NCI-H146 treated with DMSO at 0.1 percent for 48 hours (cell line): ENCODE measurements at regions not wholly inside any gene's neighbourhood (a gene's known extent, or its start where the extent isn't known, plus 50 kb on each side); places are given as distances from the start of the nearest gene placed in this dataset.

ENCODE experiments used
- DNase-seq: peaks from one replicate; lab custom pipeline; 2025; ENCODE audit not compliant: unreplicated experiment; lab: John Stamatoyannopoulos, UW

DNA sequence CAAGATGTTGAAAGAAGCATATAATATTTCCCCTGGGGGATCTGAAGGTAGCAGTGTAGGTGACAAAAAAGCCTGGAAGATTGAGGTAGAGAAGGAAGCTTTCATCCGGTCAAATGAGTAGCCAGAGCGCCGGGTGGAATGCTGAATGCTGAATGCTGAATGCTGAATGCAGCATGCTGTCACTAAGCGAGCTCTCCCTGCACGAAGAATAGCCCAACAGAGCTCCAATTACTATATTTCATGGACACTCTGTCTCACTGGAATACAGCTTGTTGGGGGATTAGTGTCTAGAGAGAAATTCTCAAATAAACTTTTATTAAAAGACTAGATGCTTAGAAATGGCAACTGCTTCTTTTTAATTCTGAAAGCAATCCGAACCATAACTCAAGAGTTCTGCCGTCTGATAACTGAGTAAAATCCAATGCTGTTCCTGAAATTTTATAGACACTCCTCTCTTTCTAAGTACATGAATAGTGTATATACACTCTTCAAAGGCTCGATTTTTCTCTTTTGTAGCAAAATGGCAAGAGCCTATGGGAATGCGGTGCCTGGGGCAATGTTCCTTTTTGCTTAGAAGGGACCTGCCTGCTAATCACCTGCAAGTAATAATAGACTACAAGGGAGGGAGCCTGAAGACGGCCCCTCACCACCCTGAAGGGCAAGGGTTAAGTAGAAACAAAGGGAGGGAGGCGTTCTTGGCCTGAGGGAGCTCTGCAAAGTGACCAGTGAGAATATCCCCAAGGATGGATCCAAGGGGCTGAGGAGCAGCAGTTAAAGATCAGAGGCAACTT, 203.7 kb upstream of the ESRRG start:
- DNase-seq: no peak

DNA sequence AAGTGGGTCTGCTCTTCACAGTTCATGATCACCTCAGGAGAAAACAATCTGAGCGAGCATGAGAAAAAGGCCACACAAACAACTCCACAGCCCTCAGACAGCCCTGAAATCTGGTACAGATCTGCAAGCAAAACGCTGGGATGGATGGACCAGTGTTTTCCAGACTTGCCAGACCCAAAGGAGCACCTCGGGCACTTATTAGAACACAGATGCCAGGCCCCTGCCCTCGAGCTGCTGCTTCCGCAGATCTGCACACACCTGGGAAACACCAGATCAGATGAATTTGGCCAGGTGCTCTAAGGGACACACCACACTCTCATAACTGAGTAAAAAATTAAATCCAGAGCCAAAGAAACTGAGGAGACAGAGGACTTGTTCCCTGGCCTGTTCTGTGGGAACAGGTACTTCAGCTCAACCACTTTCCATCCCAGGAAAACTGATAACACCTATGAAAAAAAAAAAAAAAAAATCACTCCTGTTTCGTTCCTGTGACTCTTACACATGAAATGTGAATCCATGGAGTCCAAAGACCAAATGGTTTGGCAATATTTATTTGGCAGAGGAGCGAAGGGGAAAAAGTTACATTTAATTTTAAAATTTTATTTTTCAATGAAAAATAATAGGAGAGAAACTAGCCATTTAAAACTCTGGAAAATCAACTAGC, 202.9 kb upstream of the ESRRG start:
- no peak for DNase-seq

DNA sequence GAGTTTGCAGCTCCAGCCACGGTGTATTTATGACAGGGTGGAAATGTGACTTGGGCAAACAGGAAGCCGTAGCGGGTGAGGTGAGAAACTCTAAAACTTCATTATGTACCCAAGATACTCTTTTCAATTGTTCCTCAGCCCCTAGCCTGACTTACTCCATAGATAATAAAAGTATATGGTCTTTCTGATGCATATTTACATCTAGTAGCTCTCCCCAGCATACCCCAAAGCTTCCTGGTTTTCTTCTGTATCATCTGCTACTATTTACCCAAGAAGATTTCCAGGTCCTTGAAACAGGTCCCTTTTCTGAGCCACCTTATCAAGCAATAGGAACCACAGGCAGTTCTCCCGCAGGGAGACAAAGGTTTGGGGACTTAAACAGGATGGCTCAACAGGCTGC, 201.5 kb upstream of the ESRRG start:
- DNase-seq: no peak

DNA sequence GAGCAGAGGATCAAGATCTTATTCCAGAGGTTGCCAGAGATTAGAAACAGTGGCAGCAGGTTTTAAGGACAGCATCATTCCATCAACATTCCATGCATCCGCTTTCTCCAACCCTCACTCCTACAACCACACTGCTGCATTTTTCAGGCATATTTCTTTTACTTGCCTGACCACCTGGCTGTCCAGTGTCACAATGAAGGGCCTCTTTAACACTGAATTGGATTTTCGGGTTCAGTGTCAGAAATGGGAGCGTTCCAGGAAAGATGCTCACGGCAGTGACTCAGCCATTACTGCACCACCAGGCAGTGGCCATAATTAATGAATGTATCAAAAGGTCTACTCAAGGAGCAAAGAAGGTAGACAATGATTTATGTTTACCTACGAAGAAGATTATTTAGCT, 200.4 kb upstream of the ESRRG start:
- DNase-seq: no peak

DNA sequence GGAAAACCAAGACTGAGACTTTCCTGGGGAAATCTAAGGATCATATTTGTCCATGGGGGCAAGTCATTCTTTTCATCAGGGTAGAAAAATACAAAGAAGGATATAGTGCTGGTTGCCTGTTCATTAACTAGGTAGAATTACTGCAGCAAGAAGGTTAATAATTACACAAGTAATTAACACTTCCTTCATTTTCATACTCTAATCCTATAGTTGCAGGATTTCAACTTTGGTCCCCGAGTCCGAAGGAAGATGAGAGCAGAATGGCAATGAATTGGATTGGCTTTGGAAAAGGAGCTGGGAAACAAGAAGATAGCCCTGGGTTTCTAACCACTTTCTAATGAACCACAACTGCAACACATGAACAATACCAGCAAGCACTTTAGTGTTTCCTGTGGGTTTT, 199.2 kb upstream of the ESRRG start:
- no peak for DNase-seq

DNA sequence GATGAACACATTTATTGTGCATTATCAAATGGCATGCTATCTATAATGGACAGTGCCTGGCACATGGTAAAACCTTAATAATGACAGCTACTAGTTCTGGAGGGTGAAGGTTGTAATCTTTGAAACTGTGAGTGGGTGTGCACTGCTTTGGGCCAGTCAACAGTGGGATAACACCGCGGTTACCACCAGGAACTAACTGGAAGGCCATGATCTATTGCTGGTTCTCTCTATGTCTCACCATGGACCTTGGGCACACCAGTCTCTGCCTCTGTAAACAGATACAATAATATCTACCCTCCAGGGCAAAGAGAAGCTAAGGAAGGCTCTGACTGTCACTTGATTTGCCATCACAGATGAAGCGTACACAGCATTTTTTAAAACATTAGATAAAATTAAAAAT, 198.6 kb upstream of the ESRRG start:
- no peak for DNase-seq

DNA sequence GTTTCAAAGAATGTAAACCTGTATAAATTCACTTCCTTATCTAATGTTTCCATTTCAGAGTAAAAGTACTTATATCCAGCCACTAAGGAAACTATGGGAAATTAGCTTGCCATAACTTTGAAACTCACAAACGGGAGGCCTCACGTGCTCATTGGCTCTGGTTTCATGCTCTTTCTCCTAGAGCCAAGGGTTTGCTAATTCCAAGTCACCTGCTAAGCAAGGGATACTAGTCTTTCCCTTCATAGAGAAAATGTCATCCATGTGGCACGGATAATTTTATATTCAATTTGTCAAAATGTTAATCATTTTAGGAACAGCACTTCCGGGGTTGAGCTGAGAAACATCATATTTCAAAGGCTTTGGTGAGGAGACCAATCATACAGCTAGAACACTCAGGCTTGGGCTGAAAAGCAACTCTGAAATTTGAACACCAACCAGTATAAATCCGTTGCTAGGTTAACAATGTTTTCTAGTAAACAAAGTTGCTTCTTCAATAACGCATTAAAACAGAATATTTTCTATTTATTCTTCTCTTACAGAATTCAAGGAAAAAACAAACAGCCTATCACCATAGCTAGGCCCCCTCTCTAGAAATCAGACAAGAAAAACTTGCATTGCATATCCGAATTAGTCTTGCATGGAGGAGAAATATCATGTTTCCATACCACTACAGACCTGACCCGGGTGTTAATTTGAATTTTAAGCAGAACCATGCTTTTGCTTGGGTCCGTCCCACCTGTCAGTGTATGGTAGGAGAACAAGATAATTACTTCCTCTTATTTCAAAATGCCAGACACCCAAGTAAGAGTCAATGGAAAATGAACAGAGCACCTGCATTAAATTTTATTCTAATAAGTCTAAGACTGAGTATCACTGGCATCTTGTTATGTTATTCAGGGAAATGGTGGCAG, 196.1 kb upstream of the ESRRG start:
- DNase-seq: no peak

DNA sequence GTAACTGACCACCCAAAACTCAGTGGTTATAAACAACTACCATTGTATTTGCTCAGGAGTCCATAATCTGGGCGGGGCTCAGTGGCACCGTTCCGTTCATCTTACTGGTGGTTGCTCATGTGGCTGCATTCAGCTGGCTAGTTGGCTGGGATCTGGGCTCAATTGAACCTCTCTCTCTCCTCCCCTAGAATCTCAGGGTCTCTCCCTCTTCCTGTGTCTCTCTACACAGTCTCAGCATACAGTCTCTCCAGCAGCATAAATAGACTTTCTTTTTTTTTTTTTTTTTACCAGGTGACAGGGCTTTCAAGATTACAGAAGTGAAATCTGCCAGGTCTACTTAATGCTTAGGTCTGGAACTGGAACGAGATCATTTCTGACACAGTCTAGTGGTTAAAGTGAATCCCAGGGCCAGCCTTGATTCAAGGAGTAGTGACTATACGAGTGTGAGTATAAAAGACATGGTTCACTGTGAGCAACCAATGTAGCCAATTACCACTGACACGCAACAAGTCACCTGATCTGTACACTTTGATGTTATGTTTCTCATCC, 193.7 kb upstream of the ESRRG start:
- DNase-seq: no peak

DNA sequence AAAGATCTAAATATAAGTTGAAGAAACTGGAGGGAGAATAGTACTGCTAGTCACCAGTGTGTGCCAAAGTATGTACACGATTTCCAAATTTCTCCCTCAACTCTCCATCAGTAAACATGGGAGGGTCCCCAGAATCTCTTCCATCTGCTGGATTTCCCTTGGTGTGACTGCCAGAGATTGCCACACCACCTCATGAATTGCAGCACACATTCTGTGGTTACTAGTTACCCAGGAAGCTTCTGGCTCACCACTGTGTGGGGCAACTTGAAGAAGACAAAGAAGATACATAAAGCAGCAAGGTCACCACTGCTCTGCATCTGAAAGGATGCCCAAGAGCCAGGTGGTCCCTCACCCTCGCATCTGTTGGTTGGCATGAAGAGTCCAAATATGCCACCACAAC, 191.7 kb upstream of the ESRRG start:
- no peak for DNase-seq

DNA sequence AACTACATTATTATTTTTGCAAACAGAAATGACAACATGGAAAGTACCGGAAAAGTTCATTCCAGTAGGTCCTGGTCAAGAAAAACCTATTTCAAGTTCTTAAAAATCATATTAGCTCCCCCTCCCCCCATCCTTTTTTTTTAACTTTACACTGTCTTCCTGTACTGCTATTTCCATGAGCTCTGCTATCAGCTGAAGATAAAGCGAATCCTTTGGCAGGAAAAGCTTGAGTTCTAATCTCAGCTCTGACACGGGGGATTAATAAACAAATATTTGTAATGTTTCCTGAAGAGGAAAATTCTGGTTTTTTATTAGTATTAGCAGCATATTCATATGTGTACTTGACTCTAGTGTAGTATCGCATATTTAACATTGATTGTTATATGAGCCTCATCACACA, 190.7 kb upstream of the ESRRG start:
- DNase-seq: no peak

DNA sequence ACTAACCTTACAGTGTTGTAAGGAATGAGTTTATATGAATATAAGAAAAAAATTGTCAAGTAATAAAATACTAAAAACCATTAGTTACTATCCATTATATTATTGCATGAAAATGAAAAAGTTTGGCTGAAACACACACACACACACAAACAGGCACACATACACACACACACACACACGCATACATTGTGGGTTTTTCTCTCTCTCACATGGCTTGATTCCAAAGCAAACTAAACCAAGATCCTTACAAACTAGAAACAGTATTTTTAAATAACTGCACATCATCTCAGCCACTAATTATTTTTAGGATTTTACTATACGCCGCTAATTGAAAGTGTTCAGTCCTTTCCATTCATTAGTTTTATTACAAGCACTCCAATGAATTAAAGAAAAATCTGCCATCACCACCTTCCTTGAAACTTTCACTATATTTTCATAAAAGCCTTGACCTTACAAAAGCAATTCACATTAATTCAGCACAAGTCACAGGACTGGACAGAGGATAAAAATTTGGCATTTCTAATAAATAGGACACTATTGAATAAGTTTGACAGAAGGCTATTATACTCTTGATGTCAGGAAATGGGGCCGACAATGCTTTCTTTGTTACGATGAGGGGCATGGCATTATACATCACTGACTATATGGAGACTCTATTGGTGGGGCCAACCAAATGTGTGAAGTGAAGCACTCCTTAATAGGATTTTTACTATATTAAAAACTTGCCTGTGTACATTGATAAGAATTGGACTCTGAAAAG, 187.0 kb upstream of the ESRRG start:
- DNase-seq: no peak

DNA sequence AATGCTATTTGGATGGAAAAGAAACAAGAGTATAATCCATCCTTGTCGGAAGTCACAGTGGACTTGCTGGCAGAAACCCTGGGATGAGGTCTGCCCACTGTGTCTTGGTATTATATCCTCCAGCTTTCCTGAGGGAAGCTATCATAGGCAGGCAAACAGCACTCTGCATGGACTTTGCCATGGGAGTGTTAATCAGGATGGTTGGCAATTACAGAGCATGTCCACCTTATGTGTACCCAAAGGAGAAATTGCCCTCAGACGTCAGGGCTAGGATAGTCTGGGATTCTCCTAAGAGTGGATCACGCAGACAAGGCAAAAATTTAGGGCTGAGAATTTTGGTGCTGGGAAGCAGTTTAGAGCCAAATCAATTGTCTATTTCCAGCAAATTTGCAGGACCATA, 184.9 kb upstream of the ESRRG start:
- no peak for DNase-seq

DNA sequence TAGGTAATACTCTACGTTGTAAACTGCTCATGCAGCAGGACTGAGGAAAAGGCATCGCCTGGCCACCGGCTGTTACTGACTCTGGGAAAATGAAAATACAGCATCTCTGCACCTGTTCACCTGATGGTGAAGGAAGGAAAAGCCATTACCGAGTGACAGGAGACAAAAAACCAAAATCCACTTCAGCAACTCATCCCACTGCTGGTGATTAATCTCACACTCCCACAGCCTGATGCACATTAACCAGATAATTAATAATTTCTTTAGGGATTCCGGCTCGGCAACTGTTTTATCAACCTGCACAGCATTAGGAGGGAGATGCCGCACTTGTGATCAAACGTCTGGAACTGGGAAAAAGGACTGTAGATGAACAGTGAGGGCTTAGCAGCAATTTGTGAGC, 183.9 kb upstream of the ESRRG start:
- no peak for DNase-seq

DNA sequence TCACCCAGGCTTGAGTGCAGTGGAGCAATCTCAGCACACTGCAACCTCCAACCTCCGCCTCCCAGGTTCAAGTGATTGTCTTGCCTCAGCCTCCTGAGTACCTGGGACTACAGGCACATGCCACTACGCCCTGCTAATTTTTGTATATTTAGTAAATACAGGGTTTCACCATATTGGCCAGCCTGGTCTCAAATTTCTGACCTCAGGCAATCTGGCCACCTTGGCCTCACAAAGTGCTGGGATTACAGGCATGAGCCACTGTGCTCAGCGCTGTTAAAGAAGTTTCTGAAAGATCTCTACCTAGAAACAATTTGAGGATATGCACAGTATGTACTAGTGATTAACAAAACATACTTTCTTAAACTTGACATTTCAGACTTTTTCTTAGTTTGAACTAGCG, 182.6 kb upstream of the ESRRG start:
- no peak for DNase-seq

DNA sequence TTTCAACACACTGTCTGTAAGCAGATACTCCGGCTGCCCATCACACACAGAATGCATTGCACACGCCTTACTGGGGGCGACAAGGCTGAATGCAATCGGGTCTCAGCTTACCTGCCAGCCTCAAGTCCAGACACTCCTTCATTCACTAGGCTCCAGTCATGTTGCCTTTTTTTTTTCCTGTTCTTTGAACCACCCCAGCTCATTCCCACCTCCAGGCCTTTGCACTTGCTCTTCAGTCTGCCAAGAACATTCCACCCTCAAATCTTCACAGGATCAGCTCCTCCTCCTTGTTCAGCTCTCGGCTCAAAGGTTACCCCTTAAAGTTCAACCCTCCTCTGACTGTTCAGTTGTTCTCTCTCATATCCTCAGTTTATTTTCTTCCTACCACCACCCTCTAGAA, 181.9 kb upstream of the ESRRG start:
- no peak for DNase-seq

DNA sequence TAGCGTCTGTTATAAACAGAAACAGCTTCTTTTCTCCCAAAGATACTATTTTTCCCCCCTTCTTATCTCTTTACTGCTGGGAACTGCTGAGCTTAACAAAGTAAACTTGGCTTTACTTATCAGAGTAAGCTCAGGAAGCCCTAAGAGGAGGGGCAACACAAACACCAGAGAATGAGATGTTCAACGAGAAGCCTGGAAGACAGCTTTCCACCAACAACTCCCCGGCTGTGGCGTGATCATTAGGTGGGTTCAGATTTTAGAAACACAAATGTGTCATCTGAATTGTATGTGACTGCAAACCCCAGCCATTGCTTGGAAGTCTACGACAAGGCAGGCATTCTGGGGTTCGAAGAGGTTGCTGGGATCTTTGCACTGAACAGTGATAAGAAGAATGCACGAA, 181.2 kb upstream of the ESRRG start:
- DNase-seq: no peak

DNA sequence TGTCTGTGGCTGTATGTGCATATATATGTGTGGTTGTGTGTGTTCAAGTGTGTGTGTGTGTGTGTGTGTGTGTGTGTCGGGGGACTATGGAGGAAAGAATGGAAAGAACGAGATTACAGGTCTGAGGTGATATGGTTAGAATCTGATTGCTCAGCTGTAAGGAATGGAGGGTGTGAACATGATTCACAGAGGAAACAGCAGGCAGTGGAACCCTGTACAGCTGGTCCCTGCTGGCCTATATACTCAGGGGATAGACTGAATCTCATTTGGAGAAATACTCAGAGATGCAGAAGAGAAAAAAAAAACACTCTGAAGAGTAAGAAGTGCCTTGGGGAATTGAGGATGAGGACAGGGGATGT, 180.1 kb upstream of the ESRRG start:
- no peak for DNase-seq

DNA sequence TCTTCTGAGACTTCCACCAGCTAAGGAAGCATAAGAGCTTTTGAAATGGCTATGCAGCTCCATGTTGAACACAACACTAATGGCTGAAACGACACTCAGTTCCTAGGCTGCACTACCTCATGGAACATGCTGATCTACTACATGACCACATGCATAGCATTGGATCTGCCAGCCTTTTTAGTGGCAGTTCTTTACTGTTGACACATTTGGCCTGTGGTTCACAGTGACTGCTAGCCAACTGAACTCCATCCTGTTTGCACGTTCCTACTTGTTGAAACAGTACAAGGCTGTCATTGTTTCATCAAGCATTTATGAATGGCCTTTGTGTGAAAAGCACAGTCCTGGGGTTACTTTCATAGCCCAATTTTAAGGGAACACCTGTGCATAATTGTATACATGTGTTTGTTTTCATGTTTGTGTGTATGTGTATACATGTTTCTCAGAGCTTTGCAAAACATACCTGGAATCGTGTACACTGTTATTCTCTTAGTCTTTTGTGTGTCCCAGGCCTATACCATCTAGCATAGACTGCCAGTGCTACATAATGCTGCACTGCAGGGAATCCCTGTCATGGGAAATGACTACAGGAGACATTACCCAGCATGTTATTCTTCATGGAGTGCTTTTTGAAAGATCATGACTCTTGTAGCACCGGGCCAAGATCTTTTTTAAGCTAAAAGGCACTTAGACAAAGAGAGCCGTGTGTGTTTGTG, 179.6 kb upstream of the ESRRG start:
- peak; percentile 2 for DNase-seq

DNA sequence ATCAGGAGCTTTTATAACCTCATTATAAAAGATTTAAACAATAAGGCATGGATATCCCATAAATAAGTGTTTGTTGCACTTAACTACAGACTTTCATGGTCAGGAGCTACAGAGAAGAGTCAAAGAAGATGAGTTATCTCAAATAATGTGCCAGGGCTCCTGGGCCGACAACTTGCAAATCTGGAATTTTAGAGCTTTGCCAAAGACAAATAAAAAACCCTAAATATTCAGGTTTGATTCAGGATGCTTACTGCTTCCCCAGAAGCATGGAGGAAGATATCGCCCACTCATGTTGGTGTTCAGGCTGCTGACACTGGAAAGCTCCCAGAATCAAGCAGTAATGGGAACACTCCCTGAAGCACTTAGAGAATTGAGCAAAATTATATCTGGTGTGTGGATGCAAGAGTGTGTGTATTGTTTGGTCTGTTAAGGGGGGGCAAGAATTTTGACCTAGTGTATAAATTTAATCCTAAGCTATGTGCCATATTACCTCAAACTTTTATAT, 176.9 kb upstream of the ESRRG start:
- no peak for DNase-seq

DNA sequence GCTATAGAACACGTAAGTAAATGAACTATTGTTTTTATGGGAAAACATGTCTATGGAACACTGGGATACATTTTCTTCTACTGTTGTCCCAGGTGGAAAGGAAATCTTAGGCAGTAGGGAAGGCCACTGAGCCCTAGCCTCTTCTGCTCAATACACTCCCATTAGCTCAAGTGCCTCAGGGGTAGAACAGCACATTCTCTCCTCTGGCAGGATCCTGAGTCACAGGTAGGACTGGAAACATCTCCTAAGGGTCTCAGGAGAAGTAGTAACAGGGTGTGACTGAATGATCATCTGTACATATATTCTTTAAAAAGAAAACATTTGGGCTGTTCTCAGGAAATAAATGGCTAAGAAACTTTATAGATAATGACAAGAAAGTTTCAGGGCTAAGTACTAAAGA, 175.6 kb upstream of the ESRRG start:
- no peak for DNase-seq
